IMR-90 (cell line): ENCODE measurements at regions not wholly inside any gene's neighbourhood (a gene's known extent, or its start where the extent isn't known, plus 50 kb on each side); places are given as distances from the start of the nearest gene placed in this dataset.
"Not testable (repeated sequence)": the region's sequence is repeated elsewhere in the genome, so short reads cannot be mapped to it uniquely, and the experiment has no call there.

Experiments
- ATAC-seq: fragments of 200-7000 bp; cut with Tn5 transposase; 2 replicates; pipeline ENCODE4 v1.9.1; 2020; ENCODE audit warnings: low read depth, mild to moderate bottlenecking, moderate library complexity
- BruUV-seq: library from RNA; stranded (reverse); fragments of 400-500 nt; replicated peaks from 2 replicates; lab custom pipeline; 2021; lab: Mats Ljungman, UMichigan
- CTCF ChIA-PET: fragments of 300-600 bp; formaldehyde crosslinking; extraction: SDS; loops from one replicate; lab custom pipeline; 2021; ENCODE audit warnings: antibody characterized with exemption; lab: Yijun Ruan, JAX
- POLR2A ChIA-PET: fragments of 300-600 bp; sonication (Branson Sonifier 250); formaldehyde crosslinking; loops from one replicate; lab custom pipeline; 2022; ENCODE audit warnings: antibody characterized with exemption; ENCODE audit not compliant: unreplicated experiment; lab: Charles Lee
- DNase-seq: peaks from one replicate; pipeline ENCODE4 v3.0.0; 2013
- H2AFZ ChIP-seq: replicated peaks from 2 replicates; pipeline ENCODE3; 2013; ENCODE audit warnings: low read length, mild to moderate bottlenecking; ENCODE audit not compliant: poor library complexity
- H2AK5ac ChIP-seq: 2 replicates; pipeline ENCODE4 v1.6.1; 2013; ENCODE audit warnings: low read depth, low read length, inconsistent platforms
- H2AK9ac ChIP-seq: replicated peaks from 2 replicates; pipeline ENCODE3; 2013; ENCODE audit warnings: mild to moderate bottlenecking, low read depth, low read length, moderate library complexity; ENCODE audit not compliant: poor library complexity
- H2BK120ac ChIP-seq: 2 replicates; pipeline ENCODE4 v1.6.1; 2013; ENCODE audit warnings: low read depth, low read length, inconsistent platforms
- H2BK15ac ChIP-seq: 3 replicates; pipeline ENCODE4 v1.6.1; 2013; ENCODE audit warnings: low read depth, low read length, inconsistent platforms
- H2BK20ac ChIP-seq: 2 replicates; pipeline ENCODE4 v1.6.1; 2013; ENCODE audit warnings: low read depth, mild to moderate bottlenecking, inconsistent platforms, low read length, moderate library complexity
- H2BK5ac ChIP-seq: 2 replicates; pipeline ENCODE4 v1.6.1; 2013; ENCODE audit warnings: mild to moderate bottlenecking, low read depth, low read length, inconsistent platforms; ENCODE audit not compliant: poor library complexity, severe bottlenecking
- H3K14ac ChIP-seq: replicated peaks from 2 replicates; pipeline ENCODE4 v1.6.1; 2013; ENCODE audit warnings: low read depth, low read length, inconsistent platforms
- H3K18ac ChIP-seq: 2 replicates; pipeline ENCODE4 v1.6.1; 2013; ENCODE audit warnings: low read depth, low read length, control low read depth
- H3K23ac ChIP-seq: 2 replicates; pipeline ENCODE4 v1.6.1; 2013; ENCODE audit warnings: low read depth, low read length, inconsistent platforms
- H3K27ac ChIP-seq: 2 replicates; pipeline ENCODE4 v1.5.1; 2013; ENCODE audit warnings: mild to moderate bottlenecking, control low read depth, low read length; ENCODE audit not compliant: insufficient read depth
- H3K27me3 ChIP-seq: 2 replicates; pipeline ENCODE4 v1.6.1; 2013; ENCODE audit warnings: low read length; ENCODE audit not compliant: control insufficient read depth, insufficient read depth
- H3K36me3 ChIP-seq: 2 replicates; pipeline ENCODE4 v1.6.1; 2013; ENCODE audit warnings: low read length, mixed read lengths; ENCODE audit not compliant: control insufficient read depth, insufficient read depth
- H3K4ac ChIP-seq: 2 replicates; pipeline ENCODE4 v1.6.1; 2013; ENCODE audit warnings: low read depth, low read length, inconsistent platforms
- H3K4me1 ChIP-seq: 2 replicates; pipeline ENCODE4 v1.6.1; 2013; ENCODE audit warnings: low read length, mixed read lengths; ENCODE audit not compliant: control insufficient read depth, insufficient read depth
- H3K4me2 ChIP-seq: 2 replicates; pipeline ENCODE4 v1.6.1; 2013; ENCODE audit warnings: low read depth, mild to moderate bottlenecking, control low read depth, low read length, moderate library complexity
- H3K4me3 ChIP-seq: 2 replicates; pipeline ENCODE4 v1.5.1; 2013; ENCODE audit warnings: low read depth, mild to moderate bottlenecking, control low read depth, low read length, moderate library complexity; ENCODE audit not compliant: insufficient read depth
- H3K56ac ChIP-seq: 2 replicates; pipeline ENCODE4 v1.6.1; 2013; ENCODE audit warnings: low read length, inconsistent platforms; ENCODE audit not compliant: insufficient read depth; ENCODE audit errors: extremely low read depth
- H3K79me1 ChIP-seq, 2 experiments: 2 replicates each; pipeline ENCODE4 v1.6.1; 2013; ENCODE audit warnings: low read length in 2 of 2, inconsistent platforms in 1 of 2, low read depth in 1 of 2
- H3K9ac ChIP-seq: 2 replicates; pipeline ENCODE4 v1.6.1; 2013; ENCODE audit warnings: low read depth, low read length, control low read depth
- H3K9me1 ChIP-seq: 2 replicates; pipeline ENCODE4 v1.6.1; 2013; ENCODE audit warnings: low read length, inconsistent platforms; ENCODE audit not compliant: insufficient read depth
- H3K9me3 ChIP-seq: 2 replicates; pipeline ENCODE4 v1.6.1; 2013; ENCODE audit warnings: low read length; ENCODE audit not compliant: control insufficient read depth, insufficient read depth
- H4K20me1 ChIP-seq: 2 replicates; pipeline ENCODE4 v1.6.1; 2013; ENCODE audit warnings: low read length, inconsistent platforms; ENCODE audit not compliant: insufficient read depth
- H4K5ac ChIP-seq: 2 replicates; pipeline ENCODE4 v1.6.1; 2013; ENCODE audit warnings: mild to moderate bottlenecking, low read depth, low read length, control low read depth
- H4K8ac ChIP-seq, 2 experiments: 2 replicates each; pipeline ENCODE4 v1.6.1; 2013; ENCODE audit warnings: low read depth in 2 of 2, low read length in 2 of 2, control low read depth in 1 of 2, inconsistent platforms in 1 of 2
- H4K91ac ChIP-seq: 2 replicates; pipeline ENCODE4 v1.6.1; 2013; ENCODE audit warnings: low read depth, low read length, inconsistent platforms; ENCODE audit not compliant: insufficient read depth
- WGBS, 2 experiments: methylation state at CpG; one replicate each; pipeline versions ENCODE4 v1.1.5 to v1.1.7; 2013; ENCODE audit warnings: missing lambda C conversion rate in 2 of 2; ENCODE audit not compliant: insufficient read length in 1 of 2; ENCODE audit errors: extremely low coverage in 2 of 2; 5-methylcytosine and 5-hydroxymethylcytosine counted together
- dilution Hi-C: fragments of 300-500 bp; cut with HindIII; formaldehyde crosslinking; loops from one replicate; pipeline ENCODE4 v1.14.3; 2018; ENCODE audit warnings: low sequenced_read_pairs; ENCODE audit not compliant: unreplicated experiment
- in situ Hi-C: fragments of 300-500 bp; cut with MboI; formaldehyde crosslinking; loops from 3 replicates; pipeline ENCODE4 v1.14.3; 2019; ENCODE audit warnings: low sequenced_read_pairs, inconsistent platforms, mixed read lengths
- intact Hi-C: fragments of 100-400 bp; cut with micrococcal nuclease; formaldehyde crosslinking; loops from 2 replicates; pipeline ENCODE4 v1.10.0; 2022

- POLR2A ChIA-PET, ATAC-seq: not testable (repeated sequence)
These were observed 79.5 kb upstream of the PLGLB2 start for GRCh38 chr2:87668361-87668760.

DNA sequence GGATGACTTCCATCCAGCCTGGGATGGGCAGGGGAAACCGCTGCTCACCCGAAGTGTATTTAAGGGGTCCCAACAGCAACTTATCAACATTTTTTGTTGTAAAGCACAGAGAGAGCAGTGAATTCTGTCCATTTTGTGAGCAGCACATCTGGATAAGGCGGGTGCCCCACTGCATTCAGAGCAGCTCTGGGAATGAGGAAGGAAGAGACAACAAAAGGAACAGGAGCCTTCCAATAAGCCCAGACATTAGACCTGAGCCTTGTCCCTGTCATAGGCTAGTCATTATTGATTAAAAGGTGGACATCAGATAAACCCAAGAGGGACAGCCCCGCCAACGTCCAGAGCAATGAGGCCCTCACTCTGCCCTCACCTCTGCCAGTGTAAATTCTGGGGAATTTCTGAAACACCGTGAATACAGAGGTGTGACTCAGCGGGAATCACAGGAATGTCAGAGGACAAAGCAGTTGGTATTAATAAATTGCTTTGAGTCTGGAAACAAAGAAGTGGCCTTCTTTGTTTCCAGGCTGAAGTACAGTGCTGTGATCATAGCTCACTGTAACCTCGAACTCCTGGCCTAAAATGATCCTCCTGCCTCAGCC is 78.2 kb upstream of the PLGLB2 start:
- H2BK120ac ChIP-seq, in situ Hi-C loops, H3K27me3 ChIP-seq, H3K36me3 ChIP-seq, H2AFZ ChIP-seq, POLR2A ChIA-PET, CTCF ChIA-PET, H2BK5ac ChIP-seq, H3K79me1 ChIP-seq, H4K5ac ChIP-seq, H3K23ac ChIP-seq, H3K14ac ChIP-seq, dilution Hi-C loops, H3K4me3 ChIP-seq, H3K9me3 ChIP-seq, H3K56ac ChIP-seq, H3K4ac ChIP-seq, BruUV-seq, ATAC-seq, H4K20me1 ChIP-seq, H3K9ac ChIP-seq, H3K18ac ChIP-seq, H2AK9ac ChIP-seq, H2BK15ac ChIP-seq, H3K4me1 ChIP-seq, H3K27ac ChIP-seq, H3K9me1 ChIP-seq, H3K4me2 ChIP-seq, intact Hi-C loops, H2AK5ac ChIP-seq, DNase-seq, H4K91ac ChIP-seq, H2BK20ac ChIP-seq, H4K8ac ChIP-seq: not testable (repeated sequence)
- no CpG with 5 or more reads among the region's 8 CpGs for WGBS, 2 experiments

More at GRCh38 chr2:87668361-87668760, 79.5 kb upstream of the PLGLB2 start:
- dilution Hi-C loops, H4K5ac ChIP-seq, H2BK15ac ChIP-seq, CTCF ChIA-PET, H3K9me1 ChIP-seq, H3K4me3 ChIP-seq, H3K79me1 ChIP-seq, H3K27ac ChIP-seq, H4K20me1 ChIP-seq, H2BK5ac ChIP-seq, H3K9me3 ChIP-seq, H2BK20ac ChIP-seq, H3K18ac ChIP-seq, H3K4me1 ChIP-seq, H4K91ac ChIP-seq, H3K27me3 ChIP-seq, H3K14ac ChIP-seq, H3K36me3 ChIP-seq, H3K4me2 ChIP-seq, H3K23ac ChIP-seq, intact Hi-C loops, H2AK9ac ChIP-seq, H3K4ac ChIP-seq, H3K56ac ChIP-seq, H3K9ac ChIP-seq, DNase-seq, in situ Hi-C loops, H4K8ac ChIP-seq, H2AK5ac ChIP-seq, H2BK120ac ChIP-seq, H2AFZ ChIP-seq, BruUV-seq: not testable (repeated sequence)
- WGBS, 2 experiments = no CpG with 5 or more reads among the region's 5 CpGs
